Muscle of back (tissue), 3 donors: ENCODE measurements at regions not wholly inside any gene's neighbourhood (a gene's known extent, or its start where the extent isn't known, plus 50 kb on each side); places are given as distances from the start of the nearest gene placed in this dataset.

Experiments
- DNase-seq, 3 donors: peaks; one replicate each; pipeline versions ENCODE4 v3.0.0 to v3.0.0-alpha.2; 2013

GRCh38 chr1:93815366-93816110, 63.5 kb downstream of the DNTTIP2 start:
- DNase-seq = peak in 1 of 3 donors; percentile 37

GRCh38 chr1:93814795-93815340, 64.1 kb downstream of the DNTTIP2 start:
- DNase-seq = no peak

- DNase-seq = peak; percentile 74 to 89 (median 81)
These were observed 64.8 kb downstream of the DNTTIP2 start for GRCh38 chr1:93814059-93814794.

GRCh38 chr1:93813076-93813475, 65.9 kb downstream of the DNTTIP2 start:
- no peak for DNase-seq

GRCh38 chr1:93811326-93812065, 67.5 kb downstream of the DNTTIP2 start:
- peak in 1 of 3 donors; percentile 38 for DNase-seq

GRCh38 chr1:93810316-93810715, 68.7 kb downstream of the DNTTIP2 start:
- DNase-seq = no peak

- DNase-seq = no peak
These were observed 70.1 kb downstream of the DNTTIP2 start for GRCh38 chr1:93808871-93809270.

GRCh38 chr1:93807311-93807930, 71.6 kb downstream of the DNTTIP2 start:
- no peak for DNase-seq

- no peak for DNase-seq
These were observed 73.9 kb downstream of the DNTTIP2 start for GRCh38 chr1:93805027-93805610.

GRCh38 chr1:93804412-93804811, 74.6 kb downstream of the DNTTIP2 start:
- DNase-seq = peak in 2 of 3 donors; percentile 47 to 63

GRCh38 chr1:93801471-93801870, 77.5 kb downstream of the DNTTIP2 start:
- no peak for DNase-seq

GRCh38 chr1:93800856-93801255, 78.2 kb downstream of the DNTTIP2 start:
- no peak for DNase-seq

GRCh38 chr1:93798291-93798690, 80.7 kb downstream of the DNTTIP2 start:
- DNase-seq = peak in 2 of 3 donors; percentile 35 to 63

GRCh38 chr1:93784538-93784937, 94.5 kb downstream of the DNTTIP2 start:
- DNase-seq = no peak

GRCh38 chr1:93783876-93784275, 95.1 kb downstream of the DNTTIP2 start:
- DNase-seq = no peak

- DNase-seq = peak in 1 of 3 donors; percentile 83
These were observed 98.0 kb upstream of the BCAR3 start for GRCh38 chr1:93779540-93780165.

GRCh38 chr1:93778457-93778856, 96.8 kb upstream of the BCAR3 start:
- DNase-seq = no peak

- no peak for DNase-seq
These were observed 95.6 kb upstream of the BCAR3 start for GRCh38 chr1:93777255-93777654.

- DNase-seq = no peak
These were observed 95.1 kb upstream of the BCAR3 start for GRCh38 chr1:93776728-93777127.

GRCh38 chr1:93775224-93775623, 93.6 kb upstream of the BCAR3 start:
- DNase-seq = no peak

GRCh38 chr1:93774707-93775106, 93.1 kb upstream of the BCAR3 start:
- DNase-seq = peak in 2 of 3 donors; percentile 29 to 37
